ENCODE measurements at regions not wholly inside any gene's neighbourhood (a gene's known extent, or its start where the extent isn't known, plus 50 kb on each side); places are given as distances from the start of the nearest gene placed in this dataset.
"Not testable (repeated sequence)": the region's sequence is repeated elsewhere in the genome, so short reads cannot be mapped to it uniquely, and the experiment has no call there.

DNA sequence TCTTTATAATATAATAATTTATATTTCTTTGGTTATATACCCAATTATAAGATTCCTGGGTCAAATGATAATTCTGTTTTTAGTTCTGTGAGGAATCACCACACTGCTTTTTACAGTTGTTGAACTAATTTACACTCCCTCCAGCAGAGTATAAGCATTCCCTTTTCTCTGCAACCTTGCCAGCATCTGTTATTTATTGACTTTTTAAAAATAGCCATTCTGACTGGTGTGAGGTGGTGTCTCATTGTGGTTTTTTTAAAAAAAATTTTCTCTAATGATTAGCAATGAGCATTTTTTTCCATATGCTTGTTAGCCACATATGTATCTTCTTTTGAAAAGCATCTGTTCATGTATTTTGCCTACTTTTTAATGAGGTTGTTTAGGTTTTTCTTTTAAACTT lies 122.2 kb downstream of the ZNF486 start:
- H3K79me2 ChIP-seq (ENCODE audit: low read length), result no peaks in the 10 kb centered on the region
- H3K4me3 ChIP-seq (ENCODE audit: low read length), result no peak overlapping the region
- no peaks in the 10 kb centered on the region for H4K20me1 ChIP-seq (ENCODE audit: insufficient read depth, low read length)
- H3K9me3 ChIP-seq (replicated peaks; ENCODE audit: insufficient read depth, low read length), result no peaks in the 10 kb centered on the region
- no peaks in the 10 kb centered on the region for H3K36me3 ChIP-seq (replicated peaks; ENCODE audit: insufficient read depth, low read length)
- no peaks in the 10 kb centered on the region for H3K27me3 ChIP-seq (replicated peaks; ENCODE audit: insufficient read depth, low read length)
- H3K9me2 ChIP-seq (replicated peaks; ENCODE audit: insufficient read depth, low read length), result no peaks in the 10 kb centered on the region
- no peak overlapping the region for H3K27ac ChIP-seq (ENCODE audit: low read length)
- no peaks in the 10 kb centered on the region for H3K4me1 ChIP-seq (ENCODE audit: low read length)
- no peak overlapping the region for H3K9ac ChIP-seq (ENCODE audit: low read length)
- H3F3A ChIP-seq (ENCODE audit: insufficient read depth, low read length), result no peaks in the 10 kb centered on the region
- no peak overlapping the region for H2AFZ ChIP-seq (ENCODE audit: low read length)
- H3K4me2 ChIP-seq (ENCODE audit: low read depth, low read length), result no peak overlapping the region
- no peak for DNase-seq
- no peak for TF ChIP-seq EZH2phosphoT487 (IDR thresholded peaks at IDR 0.05; ENCODE audit: low read length)
- TF ChIP-seq, protein P1, sequence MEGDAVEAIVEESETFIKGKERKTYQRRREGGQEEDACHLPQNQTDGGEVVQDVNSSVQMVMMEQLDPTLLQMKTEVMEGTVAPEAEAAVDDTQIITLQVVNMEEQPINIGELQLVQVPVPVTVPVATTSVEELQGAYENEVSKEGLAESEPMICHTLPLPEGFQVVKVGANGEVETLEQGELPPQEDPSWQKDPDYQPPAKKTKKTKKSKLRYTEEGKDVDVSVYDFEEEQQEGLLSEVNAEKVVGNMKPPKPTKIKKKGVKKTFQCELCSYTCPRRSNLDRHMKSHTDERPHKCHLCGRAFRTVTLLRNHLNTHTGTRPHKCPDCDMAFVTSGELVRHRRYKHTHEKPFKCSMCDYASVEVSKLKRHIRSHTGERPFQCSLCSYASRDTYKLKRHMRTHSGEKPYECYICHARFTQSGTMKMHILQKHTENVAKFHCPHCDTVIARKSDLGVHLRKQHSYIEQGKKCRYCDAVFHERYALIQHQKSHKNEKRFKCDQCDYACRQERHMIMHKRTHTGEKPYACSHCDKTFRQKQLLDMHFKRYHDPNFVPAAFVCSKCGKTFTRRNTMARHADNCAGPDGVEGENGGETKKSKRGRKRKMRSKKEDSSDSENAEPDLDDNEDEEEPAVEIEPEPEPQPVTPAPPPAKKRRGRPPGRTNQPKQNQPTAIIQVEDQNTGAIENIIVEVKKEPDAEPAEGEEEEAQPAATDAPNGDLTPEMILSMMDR (IDR thresholded peaks at IDR 0.05; ENCODE audit: low read length), result no peak
- no peak for TF ChIP-seq EZH2 (optimal IDR thresholded peaks at IDR 0.05; ENCODE audit: low read depth, low read length)

DNA sequence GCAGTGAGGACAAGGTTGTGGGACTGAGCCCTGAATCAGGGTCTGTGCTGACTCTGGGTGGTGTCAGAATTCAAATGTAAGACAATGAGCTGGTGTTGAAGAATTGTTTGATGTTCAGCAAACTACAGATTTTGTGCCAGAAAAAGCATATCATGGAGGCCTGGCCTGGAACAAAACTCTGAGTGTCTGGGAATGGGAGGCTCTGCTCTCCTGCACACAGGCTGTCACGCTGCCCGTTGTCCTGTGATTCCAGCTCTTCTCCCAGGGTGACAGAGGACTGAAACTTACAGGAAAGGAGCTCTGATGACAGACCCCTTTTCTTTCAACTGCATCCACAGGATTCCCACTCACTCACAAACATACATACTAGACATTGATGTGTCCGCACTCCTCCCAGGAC lies 120.1 kb downstream of the ZNF486 start:
- Histone ChIP-seq H3K4me1 (ENCODE audit: low read length) (no peaks in the 10 kb centered on the region), H3K4me2 (ENCODE audit: low read depth, low read length) (no peak overlapping the region), H3K79me2 (ENCODE audit: low read length) (no peaks in the 10 kb centered on the region), H3K9ac (ENCODE audit: low read length) (no peak overlapping the region), H3K9me2 (replicated peaks; ENCODE audit: insufficient read depth, low read length) (no peaks in the 10 kb centered on the region), H3K4me3 (ENCODE audit: low read length) (no peak overlapping the region), H4K20me1 (ENCODE audit: insufficient read depth, low read length) (no peaks in the 10 kb centered on the region), H3K9me3 (replicated peaks; ENCODE audit: insufficient read depth, low read length) (no peaks in the 10 kb centered on the region), H3F3A (ENCODE audit: insufficient read depth, low read length) (no peaks in the 10 kb centered on the region), H3K27ac (ENCODE audit: low read length) (no peak overlapping the region), H3K27me3 (replicated peaks; ENCODE audit: insufficient read depth, low read length) (no peaks in the 10 kb centered on the region), H3K36me3 (replicated peaks; ENCODE audit: insufficient read depth, low read length) (no peaks in the 10 kb centered on the region), H2AFZ (ENCODE audit: low read length) (no peak overlapping the region)
- TF ChIP-seq EZH2 (optimal IDR thresholded peaks at IDR 0.05; ENCODE audit: low read depth, low read length) (no peak), EZH2phosphoT487 (IDR thresholded peaks at IDR 0.05; ENCODE audit: low read length) (no peak)
- TF ChIP-seq, protein P1 (IDR thresholded peaks at IDR 0.05; ENCODE audit: low read length), result no peak
- no peak for DNase-seq

DNA sequence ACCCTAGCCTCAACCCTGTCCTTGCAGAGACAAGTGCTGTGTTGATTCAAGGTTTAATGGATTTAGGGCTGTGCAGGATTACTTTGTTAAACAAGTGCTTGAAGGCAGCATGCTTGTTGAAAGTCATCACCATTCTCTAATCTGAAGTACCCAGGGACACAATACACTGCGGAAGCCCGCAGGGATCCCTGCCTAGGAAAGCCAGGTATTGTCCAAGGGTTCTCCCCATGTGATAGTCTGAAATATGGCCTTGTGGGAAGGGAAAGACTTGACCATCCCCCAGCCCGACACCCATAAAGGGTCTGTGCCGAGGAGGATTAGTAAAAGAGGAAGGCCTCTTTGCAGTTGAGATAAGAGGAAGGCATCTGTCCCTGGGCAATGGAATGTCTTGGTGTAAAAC lies 118.9 kb downstream of the ZNF486 start:
- not testable (repeated sequence) for H3K4me2 ChIP-seq (ENCODE audit: low read depth, low read length); H3K4me3 ChIP-seq (ENCODE audit: low read length); H3K4me1 ChIP-seq (ENCODE audit: low read length); H3K36me3 ChIP-seq (replicated peaks; ENCODE audit: insufficient read depth, low read length); H3K9me2 ChIP-seq (replicated peaks; ENCODE audit: insufficient read depth, low read length); H3K27ac ChIP-seq (ENCODE audit: low read length); DNase-seq; H3F3A ChIP-seq (ENCODE audit: insufficient read depth, low read length); H3K9me3 ChIP-seq (replicated peaks; ENCODE audit: insufficient read depth, low read length); H4K20me1 ChIP-seq (ENCODE audit: insufficient read depth, low read length); H3K9ac ChIP-seq (ENCODE audit: low read length); H3K79me2 ChIP-seq (ENCODE audit: low read length); H3K27me3 ChIP-seq (replicated peaks; ENCODE audit: insufficient read depth, low read length); H2AFZ ChIP-seq (ENCODE audit: low read length)

DNA sequence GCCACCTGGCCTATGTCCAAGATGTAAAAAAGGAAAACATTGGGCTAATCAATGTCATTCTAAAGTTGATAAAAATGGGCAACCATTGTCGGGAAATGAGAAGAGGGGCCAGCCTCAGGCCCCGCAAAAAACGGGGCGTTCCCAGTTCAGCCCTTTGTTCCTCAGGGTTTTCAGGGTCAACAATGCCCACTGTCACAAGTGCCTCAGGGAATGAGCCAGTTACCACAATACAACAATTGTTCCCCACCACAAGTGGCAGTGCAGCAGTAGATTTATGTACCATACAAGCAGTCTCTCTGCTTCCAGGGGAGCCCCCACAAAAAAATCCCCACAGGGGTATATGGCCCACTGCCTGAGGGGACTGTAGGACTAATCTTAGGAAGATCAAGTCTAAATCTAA lies 112.5 kb downstream of the ZNF486 start:
- Histone ChIP-seq H3K4me1 (ENCODE audit: low read length) (no peaks in the 10 kb centered on the region), H3K27me3 (replicated peaks; ENCODE audit: insufficient read depth, low read length) (no peaks in the 10 kb centered on the region), H3K4me3 (ENCODE audit: low read length) (no peak overlapping the region), H3K36me3 (replicated peaks; ENCODE audit: insufficient read depth, low read length) (no peaks in the 10 kb centered on the region), H3K27ac (ENCODE audit: low read length) (no peak overlapping the region), H3K4me2 (ENCODE audit: low read depth, low read length) (no peak overlapping the region), H2AFZ (ENCODE audit: low read length) (no peak overlapping the region), H3K9me2 (replicated peaks; ENCODE audit: insufficient read depth, low read length) (no peaks in the 10 kb centered on the region), H3K79me2 (ENCODE audit: low read length) (no peaks in the 10 kb centered on the region), H3F3A (ENCODE audit: insufficient read depth, low read length) (no peaks in the 10 kb centered on the region), H4K20me1 (ENCODE audit: insufficient read depth, low read length) (no peaks in the 10 kb centered on the region), H3K9me3 (replicated peaks; ENCODE audit: insufficient read depth, low read length) (no peaks in the 10 kb centered on the region), H3K9ac (ENCODE audit: low read length) (no peak overlapping the region)
- TF ChIP-seq EZH2 (optimal IDR thresholded peaks at IDR 0.05; ENCODE audit: low read depth, low read length), result no peak
- TF ChIP-seq EZH2phosphoT487 (IDR thresholded peaks at IDR 0.05; ENCODE audit: low read length), result no peak
- TF ChIP-seq, protein P1 (IDR thresholded peaks at IDR 0.05; ENCODE audit: low read length), result no peak
- DNase-seq, result no peak

Data from MM.1S (cell line).